HepG2 (cell line): ENCODE measurements at regions not wholly inside any gene's neighbourhood (a gene's known extent, or its start where the extent isn't known, plus 50 kb on each side); places are given as distances from the start of the nearest gene placed in this dataset.

Experiments
- ARNT2 ChIP-seq: sonication (generic); formaldehyde crosslinking; IDR thresholded peaks from 2 replicates; pipeline ENCODE4 v1.8.0; 2022; ENCODE audit warnings: mild to moderate bottlenecking, low read depth, missing genetic modification reagents, moderate library complexity
- ATF5 ChIP-seq: sonication (generic); formaldehyde crosslinking; IDR thresholded peaks from 2 replicates; pipeline ENCODE4 v1.4.0; 2020; ENCODE audit warnings: mild to moderate bottlenecking, low read depth, missing genetic modification reagents
- CC2D1A ChIP-seq: sonication (generic); formaldehyde crosslinking; IDR thresholded peaks from 2 replicates; pipeline ENCODE4 v1.8.1; 2023; ENCODE audit warnings: mild to moderate bottlenecking, missing genetic modification reagents
- DR1 ChIP-seq: sonication (generic); formaldehyde crosslinking; IDR thresholded peaks from 2 replicates; pipeline ENCODE4 v1.8.0; 2021; ENCODE audit warnings: mild to moderate bottlenecking, missing genetic modification reagents, inconsistent platforms
- EHMT2 ChIP-seq: fragments of 200-600 bp; sonication (generic); IDR thresholded peaks from 2 replicates; pipeline ENCODE4 v1.7.0; 2017; ENCODE audit warnings: antibody characterized with exemption, low read depth, low read length, borderline replicate concordance
- EP300 ChIP-seq, 3 experiments: sonication (generic) in 1 of 3; formaldehyde crosslinking in 1 of 3; IDR thresholded peaks; 2 replicates each; pipeline versions ENCODE4 v1.5.1 to v1.6.1; 2011 to 2020; ENCODE audit warnings: low read depth in 2 of 3, low read length in 2 of 3, borderline replicate concordance in 1 of 3, improper control_type of control experiment in 1 of 3, mild to moderate bottlenecking in 1 of 3, missing genetic modification reagents in 1 of 3, moderate library complexity in 1 of 3
- FOXA3 ChIP-seq: IDR thresholded peaks from 2 replicates; pipeline ENCODE4 v1.6.1; 2016; ENCODE audit warnings: missing genetic modification reagents, missing compliant biosample characterization
- FOXK2 ChIP-seq: fragments of 450-650 bp; IDR thresholded peaks from 2 replicates; pipeline ENCODE4 v1.6.1; 2016
- GATAD1 ChIP-seq: IDR thresholded peaks from 2 replicates; pipeline ENCODE4 v1.6.1; 2016; ENCODE audit warnings: missing genetic modification reagents, missing compliant biosample characterization
- HOXD1 ChIP-seq: sonication (generic); formaldehyde crosslinking; IDR thresholded peaks from 2 replicates; pipeline ENCODE4 v1.5.0; 2020; ENCODE audit warnings: missing genetic modification reagents
- LRRFIP1 ChIP-seq: sonication (generic); formaldehyde crosslinking; conservative IDR thresholded peaks from 2 replicates; pipeline ENCODE4 v1.4.0; 2020; ENCODE audit warnings: missing genetic modification reagents
- MBD4 ChIP-seq: IDR thresholded peaks from 2 replicates; pipeline ENCODE4 v1.6.1; 2012; ENCODE audit warnings: low read length, inconsistent platforms, borderline replicate concordance
- NFKBIZ ChIP-seq: IDR thresholded peaks from 2 replicates; pipeline ENCODE4 v1.6.1; 2018; ENCODE audit warnings: missing genetic modification reagents, missing compliant biosample characterization
- NR2F6 ChIP-seq, 2 experiments: IDR thresholded peaks; 2 replicates each; pipeline ENCODE4 v1.6.1; 2016; ENCODE audit warnings: antibody characterized with exemption in 1 of 2, mild to moderate bottlenecking in 1 of 2
- PLRG1 ChIP-seq: fragments of 450-650 bp; conservative IDR thresholded peaks from 2 replicates; pipeline ENCODE4 v1.6.1; 2016
- RELA ChIP-seq: sonication (generic); formaldehyde crosslinking; IDR thresholded peaks from 2 replicates; pipeline ENCODE4 v1.4.0; 2020; ENCODE audit warnings: missing genetic modification reagents
- SAP130 ChIP-seq: IDR thresholded peaks from 2 replicates; pipeline ENCODE4 v1.6.1; 2016; ENCODE audit warnings: low read depth
- SMAD9 ChIP-seq: sonication (generic); formaldehyde crosslinking; IDR thresholded peaks from 2 replicates; pipeline ENCODE4 v1.5.1; 2020; ENCODE audit warnings: mild to moderate bottlenecking, missing genetic modification reagents
- SMARCC2 ChIP-seq: fragments of 450-650 bp; IDR thresholded peaks from 2 replicates; pipeline ENCODE4 v1.6.1; 2017; ENCODE audit warnings: antibody characterized with exemption, mild to moderate bottlenecking
- SOX6 ChIP-seq, 2 experiments: fragments of 450-650 bp in 1 of 2; sonication (generic) in 1 of 2; formaldehyde crosslinking in 1 of 2; IDR thresholded peaks; 2 replicates each; pipeline versions ENCODE4 v1.4.0 to v1.6.1; 2017 to 2020; ENCODE audit warnings: antibody characterized with exemption in 1 of 2, mild to moderate bottlenecking in 1 of 2, missing genetic modification reagents in 1 of 2
- STAT6 ChIP-seq: sonication (generic); formaldehyde crosslinking; IDR thresholded peaks from 2 replicates; pipeline ENCODE4 v1.4.0; 2020; ENCODE audit warnings: missing genetic modification reagents, mild to moderate bottlenecking, borderline replicate concordance
- TCF7 ChIP-seq: sonication (generic); IDR thresholded peaks from 2 replicates; pipeline ENCODE4 v1.6.1; 2016; ENCODE audit warnings: antibody characterized with exemption, low read depth
- ZFY ChIP-seq: sonication (generic); formaldehyde crosslinking; IDR thresholded peaks from 2 replicates; pipeline ENCODE4 v1.4.0; 2020; ENCODE audit warnings: missing genetic modification reagents
- ZMAT3 ChIP-seq: sonication (generic); formaldehyde crosslinking; conservative IDR thresholded peaks from 2 replicates; pipeline ENCODE4 v1.7.0; 2021; ENCODE audit warnings: missing genetic modification reagents
- ZNF224 ChIP-seq: sonication (generic); formaldehyde crosslinking; IDR thresholded peaks from 2 replicates; pipeline ENCODE4 v1.5.0; 2020; ENCODE audit warnings: mild to moderate bottlenecking, missing genetic modification reagents
- ZNF441 ChIP-seq: sonication (generic); formaldehyde crosslinking; IDR thresholded peaks from 2 replicates; pipeline ENCODE4 v1.7.0; 2021; ENCODE audit warnings: missing genetic modification reagents, borderline replicate concordance
- ZNF556 ChIP-seq: sonication (generic); formaldehyde crosslinking; IDR thresholded peaks from 2 replicates; pipeline ENCODE4 v1.4.0; 2020; ENCODE audit warnings: mild to moderate bottlenecking, missing genetic modification reagents, borderline replicate concordance
- ZNF720 ChIP-seq: sonication (generic); formaldehyde crosslinking; IDR thresholded peaks from 2 replicates; pipeline ENCODE4 v1.4.0; 2020; ENCODE audit warnings: missing genetic modification reagents

- TF ChIP-seq ATF5 (CRISPR knock-in tag) (no peak), TCF7 (peak; percentile 83), FOXA3 (CRISPR knock-in tag) (peak; percentile 35; the same call in 1 of the 2 replicates), ZNF224 (CRISPR knock-in tag) (no peak), NFKBIZ (CRISPR knock-in tag) (no peak), FOXK2 (no peak), STAT6 (CRISPR knock-in tag) (no peak), PLRG1 (no peak), NR2F6 (IDR thresholded peaks at IDR 0.05) (peak; percentile 23; the same call in 1 of the 2 replicates), NR2F6 (CRISPR knock-in tag; IDR thresholded peaks at IDR 0.05) (no peak), SOX6 (IDR thresholded peaks at IDR 0.05) (no peak), SOX6 (CRISPR knock-in tag; IDR thresholded peaks at IDR 0.05) (peak; percentile 85), ARNT2 (CRISPR knock-in tag) (no peak), ZNF441 (no peak), EHMT2 (no peak), ZNF720 (CRISPR knock-in tag) (no peak), SMARCC2 (no peak), GATAD1 (CRISPR knock-in tag) (no peak), SMAD9 (no peak), LRRFIP1 (CRISPR knock-in tag) (no peak), HOXD1 (CRISPR knock-in tag) (no peak), SAP130 (CRISPR knock-in tag) (no peak), RELA (no peak), DR1 (no peak), ZNF556 (CRISPR knock-in tag) (no peak), MBD4 (no peak), ZFY (CRISPR knock-in tag) (no peak), EP300 (IDR thresholded peaks at IDR 0.05; ENCODE audit: low read depth in 2 of 2, low read length in 2 of 2) (0 out of 4 replicates have a peak, but pooled peaks of 1 of the 2 experiments have one; percentile 30), EP300 (CRISPR knock-in tag; IDR thresholded peaks at IDR 0.05; ENCODE audit: borderline replicate concordance) (no peak), ZMAT3 (CRISPR knock-in tag) (no peak), CC2D1A (CRISPR knock-in tag) (no peak)
Measured at GRCh38 chr5:15387931-15388524, 112.0 kb upstream of the FBXL7 start (continued).
